Activated naive CD4-positive, alpha-beta T cell treated with anti-CD3 and anti-CD28 coated beads, Interleukin-2, amount 10 ng/mL, durations not matched to agents 7 days and 5 days (primary cell): ENCODE measurements at regions not wholly inside any gene's neighbourhood (a gene's known extent, or its start where the extent isn't known, plus 50 kb on each side); places are given as distances from the start of the nearest gene placed in this dataset.
"Not testable (repeated sequence)": the region's sequence is repeated elsewhere in the genome, so short reads cannot be mapped to it uniquely, and the experiment has no call there.

Experiments
- CTCF ChIA-PET: fragments of 350-600 bp; sonication (Branson Sonifier 250); formaldehyde crosslinking; loops from one replicate; lab custom pipeline; 2021; ENCODE audit warnings: antibody characterized with exemption; lab: Charles Lee
- DNase-seq: peaks from one replicate; pipeline ENCODE4 v3.0.0-alpha.2; 2020
- H3K27ac Mint-ChIP-seq: one replicate; pipeline ENCODE4 v1.8.0; 2021; ENCODE audit warnings: mild to moderate bottlenecking, moderate library complexity, mixed read lengths
- H3K27me3 Mint-ChIP-seq: one replicate; pipeline ENCODE4 v1.8.0; 2021; ENCODE audit warnings: mild to moderate bottlenecking, mixed read lengths
- H3K36me3 Mint-ChIP-seq: one replicate; pipeline ENCODE4 v1.8.0; 2021; ENCODE audit warnings: mixed read lengths
- H3K4me1 Mint-ChIP-seq: one replicate; pipeline ENCODE4 v1.8.0; 2021; ENCODE audit warnings: mixed read lengths
- H3K4me3 Mint-ChIP-seq: one replicate; pipeline ENCODE4 v1.8.0; 2021; ENCODE audit warnings: mild to moderate bottlenecking, moderate library complexity, mixed read lengths
- H3K9me3 Mint-ChIP-seq: one replicate; pipeline ENCODE4 v1.8.0; 2021; ENCODE audit warnings: mixed read lengths

DNA sequence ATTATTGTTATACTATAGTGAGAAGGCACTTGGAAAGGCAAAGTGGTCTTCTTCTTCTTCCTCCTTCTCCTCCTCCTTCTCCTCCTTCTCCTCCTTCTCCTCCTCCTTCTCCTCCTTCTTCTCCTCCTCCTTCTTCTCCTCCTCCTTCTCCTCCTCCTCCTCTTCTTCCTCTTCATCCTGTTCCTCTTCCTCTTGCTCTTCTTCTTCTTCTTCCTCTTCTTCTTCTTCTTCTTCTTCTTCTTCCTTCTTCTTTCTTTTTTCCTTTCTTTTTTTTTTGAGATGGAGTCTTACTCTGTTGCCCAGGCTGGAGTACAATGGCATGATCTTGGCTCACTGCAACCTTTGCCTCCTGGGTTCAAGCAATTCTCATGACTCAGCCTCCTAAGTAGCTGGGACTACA lies 225.4 kb downstream of the TTC6 start:
- H3K4me3 Mint-ChIP-seq, H3K4me1 Mint-ChIP-seq, CTCF ChIA-PET, H3K27ac Mint-ChIP-seq, DNase-seq, H3K27me3 Mint-ChIP-seq, H3K36me3 Mint-ChIP-seq, H3K9me3 Mint-ChIP-seq: not testable (repeated sequence)

- peaks cover 2% of the 10 kb centered on the region for H3K4me1 Mint-ChIP-seq
- H3K27ac Mint-ChIP-seq: no peak overlapping the region
- DNase-seq: no peak
- no peaks in the 10 kb centered on the region for H3K9me3 Mint-ChIP-seq
- no peaks in the 10 kb centered on the region for H3K36me3 Mint-ChIP-seq
- H3K27me3 Mint-ChIP-seq: no peaks in the 10 kb centered on the region
- H3K4me3 Mint-ChIP-seq: no peak overlapping the region
- CTCF ChIA-PET: no interaction called here
Measured at GRCh38 chr14:37824939-37825712, 229.7 kb downstream of the TTC6 start.

- H3K27ac Mint-ChIP-seq: no peak overlapping the region
- no peaks in the 10 kb centered on the region for H3K9me3 Mint-ChIP-seq
- DNase-seq: no peak
- no peaks in the 10 kb centered on the region for H3K36me3 Mint-ChIP-seq
- no peaks in the 10 kb centered on the region for H3K27me3 Mint-ChIP-seq
- no peak overlapping the region for H3K4me3 Mint-ChIP-seq
- H3K4me1 Mint-ChIP-seq: no peaks in the 10 kb centered on the region
- CTCF ChIA-PET: no interaction called here
Measured at GRCh38 chr14:37826869-37827268, 231.4 kb downstream of the TTC6 start.

- H3K9me3 Mint-ChIP-seq: peaks cover 9% of the 10 kb centered on the region
- H3K4me1 Mint-ChIP-seq: no peaks in the 10 kb centered on the region
- DNase-seq: no peak
- H3K36me3 Mint-ChIP-seq: no peaks in the 10 kb centered on the region
- no peaks in the 10 kb centered on the region for H3K27me3 Mint-ChIP-seq
- H3K27ac Mint-ChIP-seq: no peak overlapping the region
- CTCF ChIA-PET: no interaction called here
- H3K4me3 Mint-ChIP-seq: no peak overlapping the region
Measured at GRCh38 chr14:37830271-37830670, 234.8 kb downstream of the TTC6 start.

GRCh38 chr14:37834275-37834674 lies 238.8 kb downstream of the TTC6 start:
- H3K4me1 Mint-ChIP-seq: no peaks in the 10 kb centered on the region
- no peak overlapping the region for H3K27ac Mint-ChIP-seq
- CTCF ChIA-PET: no interaction called here
- H3K36me3 Mint-ChIP-seq: no peaks in the 10 kb centered on the region
- DNase-seq: no peak
- no peaks in the 10 kb centered on the region for H3K27me3 Mint-ChIP-seq
- peaks cover 17% of the 10 kb centered on the region for H3K9me3 Mint-ChIP-seq
- no peak overlapping the region for H3K4me3 Mint-ChIP-seq

- DNase-seq, H3K27me3 Mint-ChIP-seq, H3K4me1 Mint-ChIP-seq, H3K4me3 Mint-ChIP-seq, H3K27ac Mint-ChIP-seq, CTCF ChIA-PET, H3K36me3 Mint-ChIP-seq: not testable (repeated sequence)
- peaks cover 14% of the 10 kb centered on the region for H3K9me3 Mint-ChIP-seq
Measured at GRCh38 chr14:37838778-37839177, 243.3 kb downstream of the TTC6 start.

DNA sequence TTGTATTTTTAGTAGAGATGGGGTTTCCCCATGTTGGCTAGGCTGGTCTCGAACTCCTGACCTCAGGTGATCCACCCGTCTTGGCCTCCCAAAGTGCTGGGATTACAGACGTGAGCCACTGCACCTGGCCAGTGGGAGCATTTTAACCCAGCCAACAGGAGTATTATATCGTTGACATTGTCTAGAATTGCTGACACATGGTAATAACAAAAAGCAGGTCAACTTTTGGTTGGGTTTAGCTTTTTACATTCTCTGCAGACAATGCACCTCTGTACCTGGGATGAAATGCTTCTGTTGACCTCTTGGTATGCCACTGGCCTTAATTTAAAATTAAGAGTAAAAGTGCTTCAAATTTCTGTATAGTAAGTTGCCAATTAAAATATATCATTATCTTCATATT lies 245.6 kb downstream of the TTC6 start:
- H3K4me1 Mint-ChIP-seq, DNase-seq, H3K9me3 Mint-ChIP-seq, H3K27me3 Mint-ChIP-seq, CTCF ChIA-PET, H3K4me3 Mint-ChIP-seq, H3K27ac Mint-ChIP-seq, H3K36me3 Mint-ChIP-seq: not testable (repeated sequence)

DNA sequence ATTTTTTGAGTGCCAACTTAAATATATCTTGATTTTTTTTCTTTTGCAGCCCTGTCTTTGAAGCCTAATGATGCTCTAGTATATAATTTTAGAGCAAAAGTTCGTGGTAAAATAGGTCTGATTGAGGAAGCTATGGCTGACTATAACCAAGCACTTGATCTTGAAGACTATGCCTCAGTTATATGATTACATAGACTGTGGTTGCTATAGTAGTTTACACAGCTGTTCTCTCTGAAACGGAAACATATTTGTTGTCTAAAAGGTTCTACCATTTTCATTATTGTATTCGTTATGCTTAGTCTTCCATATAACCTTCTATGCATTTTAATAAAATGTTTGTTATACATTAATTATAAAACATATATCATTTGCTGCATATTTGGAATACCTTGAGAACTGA lies 246.7 kb downstream of the TTC6 start:
- CTCF ChIA-PET: no interaction called here
- Mint-ChIP-seq H3K4me3 (no peak overlapping the region), H3K36me3 (no peaks in the 10 kb centered on the region), H3K27me3 (no peaks in the 10 kb centered on the region), H3K4me1 (no peaks in the 10 kb centered on the region), H3K27ac (no peak overlapping the region), H3K9me3 (peaks cover 9% of the 10 kb centered on the region)
- no peak for DNase-seq

GRCh38 chr14:37843954-37844607 lies 248.7 kb downstream of the TTC6 start:
- Mint-ChIP-seq H3K27ac (no peak overlapping the region), H3K4me3 (no peak overlapping the region), H3K4me1 (no peaks in the 10 kb centered on the region), H3K27me3 (no peaks in the 10 kb centered on the region), H3K9me3 (peaks cover 3% of the 10 kb centered on the region), H3K36me3 (no peaks in the 10 kb centered on the region)
- CTCF ChIA-PET: no interaction called here
- no peak for DNase-seq

- Mint-ChIP-seq H3K4me1 (no peaks in the 10 kb centered on the region), H3K4me3 (no peak overlapping the region), H3K27me3 (no peaks in the 10 kb centered on the region), H3K9me3 (no peaks in the 10 kb centered on the region), H3K36me3 (no peaks in the 10 kb centered on the region), H3K27ac (no peak overlapping the region)
- CTCF ChIA-PET: no interaction called here
- DNase-seq: no peak
Measured at GRCh38 chr14:37844614-37845013, 249.2 kb downstream of the TTC6 start.

DNA sequence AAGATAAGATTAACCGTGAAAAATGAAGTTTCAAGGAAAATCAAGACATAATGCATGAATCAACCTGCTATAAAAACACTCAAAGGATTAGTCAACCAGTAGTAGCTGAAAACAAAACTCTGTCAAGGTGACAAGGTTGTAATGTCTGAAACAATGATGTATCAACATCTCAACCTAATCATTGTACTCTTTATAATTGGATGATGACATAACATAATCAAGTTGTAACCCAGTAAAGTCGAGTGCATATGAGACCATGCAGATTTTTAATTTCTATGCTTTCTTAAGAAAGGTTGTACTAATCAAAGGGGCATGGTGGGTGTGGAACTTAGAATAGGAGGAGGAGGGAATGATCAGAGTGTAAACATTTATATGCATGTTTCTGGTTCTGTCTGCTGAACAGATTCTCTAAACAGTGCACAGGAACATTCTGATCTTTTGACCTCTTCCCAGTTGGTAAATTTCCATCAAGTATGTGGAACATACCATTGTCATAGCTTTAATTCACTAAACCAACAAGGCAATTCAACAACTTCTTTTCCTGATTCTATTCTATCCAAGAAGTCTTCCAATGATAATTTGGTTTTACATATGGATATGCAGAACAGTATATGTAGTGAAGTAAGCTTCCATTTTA lies 253.7 kb downstream of the TTC6 start:
- CTCF ChIA-PET: no interaction called here
- Mint-ChIP-seq H3K36me3 (no peaks in the 10 kb centered on the region), H3K9me3 (no peaks in the 10 kb centered on the region), H3K27ac (no peak overlapping the region), H3K4me3 (no peak overlapping the region), H3K4me1 (no peaks in the 10 kb centered on the region), H3K27me3 (no peaks in the 10 kb centered on the region)
- DNase-seq: no peak

DNA sequence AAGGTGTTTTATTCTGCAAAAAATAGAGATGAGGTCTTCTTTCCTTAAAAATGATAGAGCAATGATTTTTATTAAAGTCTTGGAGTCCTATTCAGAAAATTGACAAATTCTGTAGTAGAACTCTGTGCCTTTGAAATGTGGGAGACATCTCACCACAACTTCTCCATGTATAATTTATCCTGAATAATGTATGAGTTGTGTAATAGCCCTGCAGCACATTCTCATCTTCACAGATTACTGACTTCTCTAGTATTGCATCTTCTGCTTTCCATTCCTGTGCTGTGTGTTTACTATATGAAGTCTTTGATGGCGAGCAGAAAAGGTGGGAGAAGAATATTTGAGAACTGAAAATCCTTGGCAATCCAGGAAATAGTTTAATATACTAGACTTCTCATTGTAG lies 255.6 kb downstream of the TTC6 start:
- H3K9me3 Mint-ChIP-seq: no peaks in the 10 kb centered on the region
- CTCF ChIA-PET: no interaction called here
- no peaks in the 10 kb centered on the region for H3K36me3 Mint-ChIP-seq
- no peaks in the 10 kb centered on the region for H3K27me3 Mint-ChIP-seq
- H3K4me3 Mint-ChIP-seq: no peak overlapping the region
- no peak for DNase-seq
- H3K27ac Mint-ChIP-seq: no peak overlapping the region
- no peaks in the 10 kb centered on the region for H3K4me1 Mint-ChIP-seq

DNA sequence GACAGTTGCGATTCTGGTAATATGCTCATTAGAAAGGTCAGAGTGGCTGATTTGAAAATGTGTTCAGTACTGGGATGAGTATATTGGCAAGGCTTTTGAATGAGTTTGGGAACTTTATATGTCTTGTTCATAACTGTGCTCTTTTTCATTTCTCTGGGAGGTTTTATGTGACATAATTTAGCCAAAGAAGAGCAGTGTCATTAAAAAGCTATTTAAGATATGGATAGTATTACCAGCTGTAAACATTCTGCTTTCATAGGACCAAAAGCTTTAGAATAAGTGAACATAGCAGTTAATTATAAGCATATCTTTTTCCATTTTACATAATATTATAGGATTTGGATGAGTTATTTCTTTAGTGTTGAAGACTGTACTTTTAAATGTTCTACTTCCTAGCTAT lies 260.4 kb downstream of the TTC6 start:
- H3K27me3 Mint-ChIP-seq: no peaks in the 10 kb centered on the region
- CTCF ChIA-PET: no interaction called here
- no peaks in the 10 kb centered on the region for H3K4me1 Mint-ChIP-seq
- H3K36me3 Mint-ChIP-seq: no peaks in the 10 kb centered on the region
- DNase-seq: no peak
- H3K4me3 Mint-ChIP-seq: no peak overlapping the region
- H3K9me3 Mint-ChIP-seq: no peaks in the 10 kb centered on the region
- no peak overlapping the region for H3K27ac Mint-ChIP-seq

DNA sequence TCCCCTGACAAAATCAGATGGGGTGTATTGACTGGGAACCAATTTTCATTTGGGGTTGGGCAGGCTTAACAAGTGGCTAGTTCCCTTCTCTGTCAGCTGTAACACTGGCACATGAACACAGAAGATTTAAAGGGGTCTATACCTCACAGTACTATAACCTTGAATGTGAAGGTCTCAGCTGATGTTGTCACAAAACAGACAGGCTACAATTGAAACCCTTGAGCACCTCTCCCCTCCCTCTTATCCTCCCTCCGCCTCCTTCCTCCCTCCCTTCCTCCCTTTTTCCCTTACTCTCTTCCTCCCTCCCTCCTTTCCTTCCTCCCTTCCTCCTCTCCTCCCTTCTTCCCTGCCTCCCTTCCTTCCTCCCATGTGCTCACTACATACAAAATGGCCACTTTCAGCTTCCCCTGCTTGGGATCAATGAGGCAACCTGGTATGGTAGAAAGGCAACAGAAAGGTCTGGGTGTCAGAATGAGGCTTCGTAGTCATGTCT lies 262.4 kb downstream of the TTC6 start:
- Mint-ChIP-seq H3K4me3 (no peak overlapping the region), H3K27ac (no peak overlapping the region), H3K9me3 (no peaks in the 10 kb centered on the region), H3K36me3 (no peaks in the 10 kb centered on the region), H3K27me3 (no peaks in the 10 kb centered on the region), H3K4me1 (no peaks in the 10 kb centered on the region)
- DNase-seq: no peak
- CTCF ChIA-PET: no interaction called here

DNA sequence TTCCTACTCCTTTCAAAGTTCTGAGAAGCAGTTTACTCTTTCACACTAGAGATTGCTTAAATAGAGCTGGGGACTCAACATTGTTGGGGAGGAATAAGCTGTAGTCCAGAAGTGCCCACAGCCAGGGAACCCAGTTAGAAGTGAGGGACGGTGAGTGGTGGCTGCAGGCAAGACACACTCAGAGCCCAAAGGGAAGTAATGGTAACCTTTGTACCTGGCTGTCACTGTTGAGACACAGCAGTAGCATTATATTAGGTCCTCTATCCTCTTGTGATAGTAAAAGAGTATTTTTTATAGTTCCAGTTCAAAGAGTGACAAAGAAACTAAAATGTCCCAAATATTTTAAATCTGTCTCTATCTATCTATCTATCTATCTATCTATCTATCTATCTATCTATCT lies 263.3 kb downstream of the TTC6 start:
- CTCF ChIA-PET: no interaction called here
- Mint-ChIP-seq H3K4me1 (no peaks in the 10 kb centered on the region), H3K27ac (no peak overlapping the region), H3K4me3 (no peak overlapping the region), H3K36me3 (no peaks in the 10 kb centered on the region), H3K27me3 (no peaks in the 10 kb centered on the region), H3K9me3 (no peaks in the 10 kb centered on the region)
- DNase-seq: no peak
